ENCODE measurements at regions not wholly inside any gene's neighbourhood (a gene's known extent, or its start where the extent isn't known, plus 50 kb on each side); places are given as distances from the start of the nearest gene placed in this dataset.
"Not testable (repeated sequence)": the region's sequence is repeated elsewhere in the genome, so short reads cannot be mapped to it uniquely, and the experiment has no call there.

- Mint-ChIP-seq H3K36me3 (ENCODE audit: unreplicated experiment) (no peaks in the 10 kb centered on the region), H3K4me1 (ENCODE audit: low read depth, unreplicated experiment) (no peaks in the 10 kb centered on the region), H3K27ac (ENCODE audit: unreplicated experiment) (no peak overlapping the region), H3K9me3 (ENCODE audit: unreplicated experiment) (peaks cover 2% of the 10 kb centered on the region), H3K4me3 (ENCODE audit: unreplicated experiment) (no peak overlapping the region), H3K27me3 (ENCODE audit: unreplicated experiment) (no peaks in the 10 kb centered on the region)
- TF ChIP-seq CTCF (IDR thresholded peaks at IDR 0.05; ENCODE audit: partially characterized antibody, unreplicated experiment) = no peak
- DNase-seq = no peak
These were observed 158.4 kb upstream of the GMNC start for GRCh38 chr3:191020730-191021396.

GRCh38 chr3:191019855-191020254, 157.4 kb upstream of the GMNC start:
- no peak overlapping the region for H3K4me3 Mint-ChIP-seq (ENCODE audit: unreplicated experiment)
- no peaks in the 10 kb centered on the region for H3K36me3 Mint-ChIP-seq (ENCODE audit: unreplicated experiment)
- no peak for TF ChIP-seq CTCF (IDR thresholded peaks at IDR 0.05; ENCODE audit: partially characterized antibody, unreplicated experiment)
- no peaks in the 10 kb centered on the region for H3K27me3 Mint-ChIP-seq (ENCODE audit: unreplicated experiment)
- H3K27ac Mint-ChIP-seq (ENCODE audit: unreplicated experiment) = no peak overlapping the region
- DNase-seq = no peak
- no peaks in the 10 kb centered on the region for H3K4me1 Mint-ChIP-seq (ENCODE audit: low read depth, unreplicated experiment)
- peaks cover 2% of the 10 kb centered on the region for H3K9me3 Mint-ChIP-seq (ENCODE audit: unreplicated experiment)

- not testable (repeated sequence) for H3K27ac Mint-ChIP-seq (ENCODE audit: unreplicated experiment); DNase-seq; H3K36me3 Mint-ChIP-seq (ENCODE audit: unreplicated experiment); H3K4me1 Mint-ChIP-seq (ENCODE audit: low read depth, unreplicated experiment); H3K9me3 Mint-ChIP-seq (ENCODE audit: unreplicated experiment); H3K4me3 Mint-ChIP-seq (ENCODE audit: unreplicated experiment); H3K27me3 Mint-ChIP-seq (ENCODE audit: unreplicated experiment)
These were observed 153.5 kb upstream of the GMNC start for GRCh38 chr3:191015960-191016359.

GRCh38 chr3:191008074-191008473, 145.6 kb upstream of the GMNC start:
- DNase-seq = no peak
- Mint-ChIP-seq H3K9me3 (ENCODE audit: unreplicated experiment) (no peaks in the 10 kb centered on the region), H3K27me3 (ENCODE audit: unreplicated experiment) (no peaks in the 10 kb centered on the region), H3K4me3 (ENCODE audit: unreplicated experiment) (no peak overlapping the region), H3K36me3 (ENCODE audit: unreplicated experiment) (no peaks in the 10 kb centered on the region), H3K27ac (ENCODE audit: unreplicated experiment) (no peak overlapping the region), H3K4me1 (ENCODE audit: low read depth, unreplicated experiment) (peaks cover 4% of the 10 kb centered on the region)
- TF ChIP-seq CTCF (IDR thresholded peaks at IDR 0.05; ENCODE audit: partially characterized antibody, unreplicated experiment) = no peak

- Mint-ChIP-seq H3K4me1 (ENCODE audit: low read depth, unreplicated experiment) (peaks cover 4% of the 10 kb centered on the region), H3K4me3 (ENCODE audit: unreplicated experiment) (no peak overlapping the region), H3K9me3 (ENCODE audit: unreplicated experiment) (no peaks in the 10 kb centered on the region), H3K36me3 (ENCODE audit: unreplicated experiment) (no peaks in the 10 kb centered on the region), H3K27me3 (ENCODE audit: unreplicated experiment) (no peaks in the 10 kb centered on the region), H3K27ac (ENCODE audit: unreplicated experiment) (no peak overlapping the region)
- DNase-seq = no peak
- TF ChIP-seq CTCF (IDR thresholded peaks at IDR 0.05; ENCODE audit: partially characterized antibody, unreplicated experiment) = no peak
These were observed 143.3 kb upstream of the GMNC start for GRCh38 chr3:191005790-191006189.

Measured in glutamatergic neuron (in vitro differentiated cells).